ENCODE measurements at regions not wholly inside any gene's neighbourhood (a gene's known extent, or its start where the extent isn't known, plus 50 kb on each side); places are given as distances from the start of the nearest gene placed in this dataset.

GRCh38 chr6:93849857-93850256 lies 430.5 kb upstream of the EPHA7 start (continued):
- TF ChIP-seq, protein P1, sequence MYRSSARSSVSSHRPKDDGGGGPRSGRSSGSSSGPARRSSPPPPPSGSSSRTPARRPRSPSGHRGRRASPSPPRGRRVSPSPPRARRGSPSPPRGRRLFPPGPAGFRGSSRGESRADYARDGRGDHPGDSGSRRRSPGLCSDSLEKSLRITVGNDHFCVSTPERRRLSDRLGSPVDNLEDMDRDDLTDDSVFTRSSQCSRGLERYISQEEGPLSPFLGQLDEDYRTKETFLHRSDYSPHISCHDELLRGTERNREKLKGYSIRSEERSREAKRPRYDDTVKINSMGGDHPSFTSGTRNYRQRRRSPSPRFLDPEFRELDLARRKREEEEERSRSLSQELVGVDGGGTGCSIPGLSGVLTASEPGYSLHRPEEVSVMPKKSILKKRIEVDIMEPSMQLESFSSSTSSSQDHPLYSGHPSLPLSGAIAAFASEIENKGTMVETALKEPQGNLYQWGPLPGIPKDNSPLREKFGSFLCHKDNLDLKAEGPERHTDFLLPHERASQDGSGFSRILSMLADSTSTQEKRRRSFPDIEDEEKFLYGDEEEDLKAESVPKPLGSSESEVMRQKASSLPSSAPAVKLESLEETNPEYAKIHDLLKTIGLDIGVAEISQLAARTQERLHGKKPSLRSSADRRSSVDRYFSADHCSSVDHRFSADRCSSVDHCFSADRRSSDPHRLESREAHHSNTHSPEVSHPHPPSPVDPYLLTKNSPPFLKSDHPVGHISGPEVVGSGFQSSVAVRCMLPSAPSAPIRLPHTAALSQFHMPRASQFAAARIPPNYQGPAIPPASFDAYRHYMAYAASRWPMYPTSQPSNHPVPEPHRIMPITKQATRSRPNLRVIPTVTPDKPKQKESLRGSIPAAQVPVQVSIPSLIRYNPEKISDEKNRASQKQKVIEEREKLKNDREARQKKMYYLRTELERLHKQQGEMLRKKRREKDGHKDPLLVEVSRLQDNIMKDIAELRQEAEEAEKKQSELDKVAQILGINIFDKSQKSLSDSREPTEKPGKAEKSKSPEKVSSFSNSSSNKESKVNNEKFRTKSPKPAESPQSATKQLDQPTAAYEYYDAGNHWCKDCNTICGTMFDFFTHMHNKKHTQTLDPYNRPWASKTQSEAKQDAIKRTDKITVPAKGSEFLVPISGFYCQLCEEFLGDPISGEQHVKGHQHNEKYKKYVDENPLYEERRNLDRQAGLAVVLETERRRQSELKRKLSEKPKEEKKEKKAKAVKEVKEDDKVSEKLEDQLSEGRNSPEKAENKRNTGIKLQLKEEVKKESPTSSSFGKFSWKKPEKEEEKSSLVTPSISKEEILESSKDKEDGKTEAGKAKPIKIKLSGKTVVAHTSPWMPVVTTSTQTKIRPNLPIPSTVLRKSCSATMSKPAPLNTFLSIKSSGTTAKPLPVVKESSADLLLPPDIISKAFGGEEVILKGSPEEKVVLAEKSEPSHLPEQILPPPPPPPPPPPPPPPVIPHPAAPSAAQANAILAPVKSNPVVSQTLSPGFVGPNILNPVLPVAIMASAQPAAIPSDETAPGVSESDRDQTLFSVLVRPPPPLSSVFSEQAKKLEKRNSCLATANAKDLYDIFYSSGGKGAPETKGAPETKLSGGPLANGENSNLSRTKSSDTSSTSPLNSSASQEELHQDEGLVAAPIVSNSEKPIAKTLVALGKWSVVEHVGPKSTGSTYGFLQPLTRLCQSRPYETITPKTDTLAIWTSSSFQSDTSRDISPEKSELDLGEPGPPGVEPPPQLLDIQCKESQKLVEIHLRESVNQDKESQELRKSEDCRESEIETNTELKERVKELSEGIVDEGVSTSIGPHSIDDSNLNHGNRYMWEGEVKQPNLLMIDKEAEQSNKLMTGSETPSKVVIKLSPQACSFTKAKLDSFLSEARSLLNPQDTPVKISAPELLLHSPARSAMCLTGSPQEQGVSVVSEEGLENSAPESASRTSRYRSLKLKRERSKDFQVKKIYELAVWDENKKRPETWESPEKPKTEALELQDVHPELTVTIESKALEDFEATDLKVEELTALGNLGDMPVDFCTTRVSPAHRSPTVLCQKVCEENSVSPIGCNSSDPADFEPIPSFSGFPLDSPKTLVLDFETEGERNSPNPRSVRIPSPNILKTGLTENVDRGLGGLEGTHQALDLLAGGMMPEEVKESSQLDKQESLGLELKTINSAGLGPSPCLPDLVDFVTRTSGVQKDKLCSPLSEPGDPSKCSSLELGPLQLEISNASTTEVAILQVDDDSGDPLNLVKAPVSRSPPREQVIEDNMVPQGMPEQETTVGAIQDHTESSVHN (CRISPR knock-in tag; IDR thresholded peaks at IDR 0.05), result no peak

DNA sequence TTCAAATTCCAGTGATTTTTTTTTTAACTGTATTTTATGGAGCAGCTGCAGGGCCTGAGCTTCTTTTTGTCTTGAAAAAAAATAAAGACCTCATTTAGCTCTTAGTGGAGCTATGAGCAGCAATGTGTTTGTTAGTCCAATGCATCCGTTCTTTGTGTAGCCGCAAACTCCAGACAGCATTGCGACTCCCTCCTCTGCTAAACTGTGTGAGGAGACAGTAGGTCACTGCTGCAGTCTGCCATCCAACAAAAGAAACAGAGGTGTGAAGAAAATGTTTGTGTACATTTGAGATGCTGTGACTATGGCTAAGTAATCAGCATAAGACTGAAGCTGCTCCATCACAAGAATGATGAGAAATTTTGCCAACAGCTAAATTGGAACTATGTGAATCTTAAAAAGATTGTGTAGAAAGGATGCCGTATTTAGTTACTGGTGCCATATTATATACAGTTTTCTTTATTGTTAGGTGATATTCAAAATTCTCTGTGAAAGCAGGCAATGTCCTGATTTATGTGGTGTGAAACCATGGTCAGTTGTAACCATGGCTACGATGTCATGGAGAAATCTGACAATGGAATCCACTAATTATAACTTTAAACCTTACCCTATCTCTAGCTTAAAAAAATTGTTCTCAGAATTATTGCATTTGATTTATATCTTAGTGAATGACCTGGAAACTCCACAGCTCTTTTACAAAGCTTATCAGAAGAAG lies 428.8 kb upstream of the EPHA7 start:
- H4K20me1 ChIP-seq (ENCODE audit: insufficient read depth, low read length), result no peaks in the 10 kb centered on the region
- H3K36me3 ChIP-seq (replicated peaks in 1 of 2; ENCODE audit: control insufficient read depth in 1 of 2, insufficient read depth in 2 of 2, low read length in 2 of 2), result no peaks in the 10 kb centered on the region
- ChIA-PET POLR2A (no interaction called here), CTCF (ENCODE audit: low intra/inter-chr PET ratio, low total read pairs) (no interaction called here)
- no TSS peak for BruUV-seq (replicated peaks)
- FAIRE-seq, result no peak
- H3K9ac ChIP-seq (ENCODE audit: insufficient read depth, low read depth, low read length), result no peak overlapping the region
- no peak for DNase-seq (ENCODE audit: low spot score)
- no peak overlapping the region for H3K4me2 ChIP-seq (ENCODE audit: low read depth, low read length)
- H3K4me1 ChIP-seq (ENCODE audit: insufficient read depth, low read length), result no peaks in the 10 kb centered on the region
- H3K4me3 ChIP-seq (replicated peaks in 1 of 3; ENCODE audit: insufficient read depth in 1 of 3, low read depth in 2 of 3, low read length in 3 of 3), result no peak overlapping the region
- ATAC-seq, result no peak
- H2AFZ ChIP-seq (ENCODE audit: low read length), result no peak overlapping the region
- no peaks in the 10 kb centered on the region for H3K27me3 ChIP-seq (ENCODE audit: control insufficient read depth in 1 of 2, insufficient read depth in 2 of 2, low read length in 2 of 2)
- in situ Hi-C loops (cut with HindIII; ENCODE audit: extremely low pct_ligation_motif_present, low pct_unique_long_range_greater_than_20kb) (no loop called here), intact Hi-C loops (cut with micrococcal nuclease; ENCODE audit: unreplicated experiment) (no loop called here)
- H3K79me2 ChIP-seq (ENCODE audit: insufficient read depth, low read length), result no peaks in the 10 kb centered on the region
- no peak overlapping the region for H3K27ac ChIP-seq (ENCODE audit: extremely low read length, insufficient read depth, low read length)
- H3K9me3 ChIP-seq (ENCODE audit: low read length), result no peaks in the 10 kb centered on the region
- WGBS (ENCODE audit: low lambda C conversion rate), result 44% methylated on average over 5 of the region's 5 CpGs
- TF ChIP-seq, protein P2, sequence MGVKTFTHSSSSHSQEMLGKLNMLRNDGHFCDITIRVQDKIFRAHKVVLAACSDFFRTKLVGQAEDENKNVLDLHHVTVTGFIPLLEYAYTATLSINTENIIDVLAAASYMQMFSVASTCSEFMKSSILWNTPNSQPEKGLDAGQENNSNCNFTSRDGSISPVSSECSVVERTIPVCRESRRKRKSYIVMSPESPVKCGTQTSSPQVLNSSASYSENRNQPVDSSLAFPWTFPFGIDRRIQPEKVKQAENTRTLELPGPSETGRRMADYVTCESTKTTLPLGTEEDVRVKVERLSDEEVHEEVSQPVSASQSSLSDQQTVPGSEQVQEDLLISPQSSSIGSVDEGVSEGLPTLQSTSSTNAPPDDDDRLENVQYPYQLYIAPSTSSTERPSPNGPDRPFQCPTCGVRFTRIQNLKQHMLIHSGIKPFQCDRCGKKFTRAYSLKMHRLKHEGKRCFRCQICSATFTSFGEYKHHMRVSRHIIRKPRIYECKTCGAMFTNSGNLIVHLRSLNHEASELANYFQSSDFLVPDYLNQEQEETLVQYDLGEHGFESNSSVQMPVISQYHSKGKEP (CRISPR knock-in tag; IDR thresholded peaks at IDR 0.05), result no peak
- TF ChIP-seq HNRNPH1 (optimal IDR thresholded peaks at IDR 0.05; ENCODE audit: low read depth, low read length) (no peak), ZNF276 (CRISPR knock-in tag; IDR thresholded peaks at IDR 0.05; ENCODE audit: low read depth) (no peak), XBP1 (CRISPR knock-in tag; IDR thresholded peaks at IDR 0.05) (no peak), ZNF780A (CRISPR knock-in tag; IDR thresholded peaks at IDR 0.05) (no peak), ELK4 (CRISPR knock-in tag; IDR thresholded peaks at IDR 0.05; ENCODE audit: borderline replicate concordance) (no peak), ZNF234 (CRISPR knock-in tag; conservative IDR thresholded peaks at IDR 0.05) (no peak), NR1H2 (CRISPR knock-in tag; IDR thresholded peaks at IDR 0.05; ENCODE audit: borderline replicate concordance, low read depth) (no peak)

Data from HepG2 (cell line).